NB4 (cell line): ENCODE measurements at regions not wholly inside any gene's neighbourhood (a gene's known extent, or its start where the extent isn't known, plus 50 kb on each side); places are given as distances from the start of the nearest gene placed in this dataset.

ENCODE experiments used
- MYC ChIP-seq: IDR thresholded peaks from 2 replicates; pipeline ENCODE4 v1.6.1; 2011; ENCODE audit warnings: low read depth, low read length
- POLR2A ChIP-seq: IDR thresholded peaks from 2 replicates; pipeline ENCODE4 v1.6.1; 2011; ENCODE audit warnings: mild to moderate bottlenecking; ENCODE audit not compliant: insufficient read length; ENCODE audit errors: extremely low read depth
- TF ChIP-seq, protein P1 (sequence below): IDR thresholded peaks from one replicate; pipeline ENCODE4 v1.5.1; 2012; ENCODE audit warnings: low read depth, low read length
- TF ChIP-seq, protein P2 (sequence below): IDR thresholded peaks from 2 replicates; pipeline ENCODE4 v1.6.1; 2011; ENCODE audit warnings: low read depth, low read length

DNA sequence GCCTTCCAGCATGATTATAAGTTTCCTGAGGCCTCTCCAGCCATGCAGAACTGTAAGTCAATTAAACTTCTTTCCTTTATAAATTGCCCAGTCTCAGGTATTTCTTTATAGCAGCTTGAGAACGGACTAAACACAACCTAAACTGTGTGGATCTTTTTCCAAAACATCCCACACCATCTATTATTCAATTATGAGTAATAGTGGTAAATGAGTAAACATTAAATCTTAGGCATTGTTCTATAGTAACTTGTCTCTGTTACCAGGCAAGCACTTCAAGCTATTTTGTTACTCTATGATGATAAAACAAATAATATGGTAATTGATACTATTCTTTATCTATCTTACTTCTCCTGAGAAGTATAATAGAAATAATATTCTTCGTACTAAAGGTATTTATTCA, 536.9 kb upstream of the CHAC2 start:
- TF ChIP-seq, protein P1, sequence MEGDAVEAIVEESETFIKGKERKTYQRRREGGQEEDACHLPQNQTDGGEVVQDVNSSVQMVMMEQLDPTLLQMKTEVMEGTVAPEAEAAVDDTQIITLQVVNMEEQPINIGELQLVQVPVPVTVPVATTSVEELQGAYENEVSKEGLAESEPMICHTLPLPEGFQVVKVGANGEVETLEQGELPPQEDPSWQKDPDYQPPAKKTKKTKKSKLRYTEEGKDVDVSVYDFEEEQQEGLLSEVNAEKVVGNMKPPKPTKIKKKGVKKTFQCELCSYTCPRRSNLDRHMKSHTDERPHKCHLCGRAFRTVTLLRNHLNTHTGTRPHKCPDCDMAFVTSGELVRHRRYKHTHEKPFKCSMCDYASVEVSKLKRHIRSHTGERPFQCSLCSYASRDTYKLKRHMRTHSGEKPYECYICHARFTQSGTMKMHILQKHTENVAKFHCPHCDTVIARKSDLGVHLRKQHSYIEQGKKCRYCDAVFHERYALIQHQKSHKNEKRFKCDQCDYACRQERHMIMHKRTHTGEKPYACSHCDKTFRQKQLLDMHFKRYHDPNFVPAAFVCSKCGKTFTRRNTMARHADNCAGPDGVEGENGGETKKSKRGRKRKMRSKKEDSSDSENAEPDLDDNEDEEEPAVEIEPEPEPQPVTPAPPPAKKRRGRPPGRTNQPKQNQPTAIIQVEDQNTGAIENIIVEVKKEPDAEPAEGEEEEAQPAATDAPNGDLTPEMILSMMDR, result no peak
- TF ChIP-seq, protein P2, sequence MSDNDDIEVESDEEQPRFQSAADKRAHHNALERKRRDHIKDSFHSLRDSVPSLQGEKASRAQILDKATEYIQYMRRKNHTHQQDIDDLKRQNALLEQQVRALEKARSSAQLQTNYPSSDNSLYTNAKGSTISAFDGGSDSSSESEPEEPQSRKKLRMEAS, result no peak
- TF ChIP-seq MYC, result no peak
- TF ChIP-seq POLR2A, result no peak
